ENCODE measurements at regions not wholly inside any gene's neighbourhood (a gene's known extent, or its start where the extent isn't known, plus 50 kb on each side); places are given as distances from the start of the nearest gene placed in this dataset.
A peak's percentile ranks its signal among the peaks of the same experiment; 100 is the strongest.

- TF ChIP-seq CTCF (IDR thresholded peaks at IDR 0.05; ENCODE audit: borderline replicate concordance, extremely low read depth, low read length, poor library complexity, severe bottlenecking): no peak
- TF ChIP-seq EZH2 (IDR thresholded peaks at IDR 0.05; ENCODE audit: borderline replicate concordance, low read depth, low read length, severe bottlenecking): no peak
- ATAC-seq (ENCODE audit: insufficient read depth, low read depth): no peak
- Histone ChIP-seq H3K9me3 (ENCODE audit: insufficient read depth, low read length, severe bottlenecking) (no peaks in the 10 kb centered on the region), H3K9ac (ENCODE audit: low read depth, low read length) (no peak overlapping the region), H2AFZ (ENCODE audit: low read depth, low read length) (no peak overlapping the region), H3K79me2 (ENCODE audit: insufficient read depth, low read length) (no peaks in the 10 kb centered on the region), H3K4me3 (ENCODE audit: low read depth in 1 of 2, low read length in 2 of 2) (no peak overlapping the region), H3K27ac (ENCODE audit: low read length) (no peak overlapping the region), H3K4me1 (ENCODE audit: insufficient read depth, low read length) (no peaks in the 10 kb centered on the region), H3K27me3 (ENCODE audit: insufficient read depth, low read length, poor library complexity) (no peaks in the 10 kb centered on the region), H3K4me2 (ENCODE audit: insufficient read depth, low read length) (no peak overlapping the region), H4K20me1 (ENCODE audit: insufficient read depth, low read length) (no peaks in the 10 kb centered on the region), H3K36me3 (ENCODE audit: insufficient read depth, low read length) (no peaks in the 10 kb centered on the region)
- DNase-seq: no peak
Measured at GRCh38 chr2:83823229-83823628, 635.9 kb downstream of the SUCLG1 start.

GRCh38 chr2:83817511-83817910 is 641.6 kb downstream of the SUCLG1 start:
- Histone ChIP-seq H3K9ac (ENCODE audit: low read depth, low read length) (no peak overlapping the region), H3K27me3 (ENCODE audit: insufficient read depth, low read length, poor library complexity) (no peaks in the 10 kb centered on the region), H3K4me1 (ENCODE audit: insufficient read depth, low read length) (no peaks in the 10 kb centered on the region), H4K20me1 (ENCODE audit: insufficient read depth, low read length) (no peaks in the 10 kb centered on the region), H3K79me2 (ENCODE audit: insufficient read depth, low read length) (no peaks in the 10 kb centered on the region), H3K9me3 (ENCODE audit: insufficient read depth, low read length, severe bottlenecking) (no peaks in the 10 kb centered on the region), H3K27ac (ENCODE audit: low read length) (no peak overlapping the region), H3K4me3 (ENCODE audit: low read depth in 1 of 2, low read length in 2 of 2) (no peak overlapping the region), H3K36me3 (ENCODE audit: insufficient read depth, low read length) (no peaks in the 10 kb centered on the region), H2AFZ (ENCODE audit: low read depth, low read length) (no peak overlapping the region), H3K4me2 (ENCODE audit: insufficient read depth, low read length) (no peak overlapping the region)
- ATAC-seq (ENCODE audit: insufficient read depth, low read depth) (no peak), DNase-seq (no peak)
- TF ChIP-seq CTCF (IDR thresholded peaks at IDR 0.05; ENCODE audit: borderline replicate concordance, extremely low read depth, low read length, poor library complexity, severe bottlenecking) (peak; percentile 36), EZH2 (IDR thresholded peaks at IDR 0.05; ENCODE audit: borderline replicate concordance, low read depth, low read length, severe bottlenecking) (no peak)

- no peak overlapping the region for H3K27ac ChIP-seq (ENCODE audit: low read length)
- H3K36me3 ChIP-seq (ENCODE audit: insufficient read depth, low read length): no peaks in the 10 kb centered on the region
- H4K20me1 ChIP-seq (ENCODE audit: insufficient read depth, low read length): no peaks in the 10 kb centered on the region
- H3K9ac ChIP-seq (ENCODE audit: low read depth, low read length): no peak overlapping the region
- no peaks in the 10 kb centered on the region for H3K4me1 ChIP-seq (ENCODE audit: insufficient read depth, low read length)
- TF ChIP-seq EZH2 (IDR thresholded peaks at IDR 0.05; ENCODE audit: borderline replicate concordance, low read depth, low read length, severe bottlenecking): no peak
- no peak for TF ChIP-seq CTCF (IDR thresholded peaks at IDR 0.05; ENCODE audit: borderline replicate concordance, extremely low read depth, low read length, poor library complexity, severe bottlenecking)
- ATAC-seq (ENCODE audit: insufficient read depth, low read depth) (no peak), DNase-seq (no peak)
- no peak overlapping the region for H3K4me2 ChIP-seq (ENCODE audit: insufficient read depth, low read length)
- no peak overlapping the region for H2AFZ ChIP-seq (ENCODE audit: low read depth, low read length)
- H3K4me3 ChIP-seq (ENCODE audit: low read depth in 1 of 2, low read length in 2 of 2): no peak overlapping the region
- no peaks in the 10 kb centered on the region for H3K9me3 ChIP-seq (ENCODE audit: insufficient read depth, low read length, severe bottlenecking)
- no peaks in the 10 kb centered on the region for H3K79me2 ChIP-seq (ENCODE audit: insufficient read depth, low read length)
- no peaks in the 10 kb centered on the region for H3K27me3 ChIP-seq (ENCODE audit: insufficient read depth, low read length, poor library complexity)
Measured at GRCh38 chr2:83808878-83809277, 650.2 kb downstream of the SUCLG1 start.

- no peaks in the 10 kb centered on the region for H3K4me1 ChIP-seq (ENCODE audit: insufficient read depth, low read length)
- no peaks in the 10 kb centered on the region for H3K79me2 ChIP-seq (ENCODE audit: insufficient read depth, low read length)
- H4K20me1 ChIP-seq (ENCODE audit: insufficient read depth, low read length): no peaks in the 10 kb centered on the region
- no peak overlapping the region for H3K4me3 ChIP-seq (ENCODE audit: low read depth in 1 of 2, low read length in 2 of 2)
- no peak overlapping the region for H3K27ac ChIP-seq (ENCODE audit: low read length)
- H3K27me3 ChIP-seq (ENCODE audit: insufficient read depth, low read length, poor library complexity): no peaks in the 10 kb centered on the region
- H3K36me3 ChIP-seq (ENCODE audit: insufficient read depth, low read length): no peaks in the 10 kb centered on the region
- H3K9ac ChIP-seq (ENCODE audit: low read depth, low read length): no peak overlapping the region
- H2AFZ ChIP-seq (ENCODE audit: low read depth, low read length): no peak overlapping the region
- no peak for TF ChIP-seq EZH2 (IDR thresholded peaks at IDR 0.05; ENCODE audit: borderline replicate concordance, low read depth, low read length, severe bottlenecking)
- DNase-seq (no peak), ATAC-seq (ENCODE audit: insufficient read depth, low read depth) (no peak)
- no peak overlapping the region for H3K4me2 ChIP-seq (ENCODE audit: insufficient read depth, low read length)
- H3K9me3 ChIP-seq (ENCODE audit: insufficient read depth, low read length, severe bottlenecking): no peaks in the 10 kb centered on the region
Measured at GRCh38 chr2:83802604-83803003, 656.5 kb downstream of the SUCLG1 start.
